Islet of Langerhans (tissue), 1 donor: ENCODE measurements at regions not wholly inside any gene's neighbourhood (a gene's known extent, or its start where the extent isn't known, plus 50 kb on each side); places are given as distances from the start of the nearest gene placed in this dataset.

ENCODE experiments used
- FAIRE-seq: peaks from one replicate; lab custom pipeline; 2011; peaks lifted over from hg19 to GRCh38; lab: Jason Lieb, UNC

DNA sequence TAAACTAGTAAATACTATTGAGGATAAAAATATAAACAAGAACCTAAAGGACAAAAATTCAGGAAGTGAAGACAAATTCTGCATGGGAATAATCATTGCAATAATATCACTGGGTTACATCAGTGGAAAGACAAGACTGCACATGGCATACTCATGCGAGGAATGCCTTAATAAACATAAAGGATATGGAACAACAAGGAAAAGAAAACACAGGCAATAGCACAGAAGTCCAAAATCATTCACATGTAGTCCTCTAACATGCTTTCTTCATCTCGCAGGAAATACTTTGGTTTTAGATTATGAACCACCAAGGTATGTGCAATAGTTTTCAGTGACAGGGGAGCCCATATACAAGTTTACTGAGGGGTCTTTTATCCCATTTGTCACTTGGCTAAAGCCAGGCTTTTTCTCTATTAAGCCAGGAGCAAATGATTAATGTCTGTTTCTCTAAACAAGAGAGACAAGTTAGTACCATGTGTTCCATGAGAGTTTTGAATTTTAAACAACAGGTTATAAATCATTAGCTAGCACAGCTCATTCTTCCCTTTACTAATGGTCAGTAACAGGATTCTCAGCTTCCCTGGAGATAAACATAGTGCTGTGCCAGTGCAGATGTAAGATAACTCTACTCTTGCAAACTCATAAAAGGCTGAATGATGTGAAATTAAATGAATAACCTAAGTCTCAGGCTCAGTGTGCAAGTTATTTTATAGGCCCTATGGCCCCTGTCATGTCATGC is 353.6 kb upstream of the FSIP2 start:
- no peak for FAIRE-seq

DNA sequence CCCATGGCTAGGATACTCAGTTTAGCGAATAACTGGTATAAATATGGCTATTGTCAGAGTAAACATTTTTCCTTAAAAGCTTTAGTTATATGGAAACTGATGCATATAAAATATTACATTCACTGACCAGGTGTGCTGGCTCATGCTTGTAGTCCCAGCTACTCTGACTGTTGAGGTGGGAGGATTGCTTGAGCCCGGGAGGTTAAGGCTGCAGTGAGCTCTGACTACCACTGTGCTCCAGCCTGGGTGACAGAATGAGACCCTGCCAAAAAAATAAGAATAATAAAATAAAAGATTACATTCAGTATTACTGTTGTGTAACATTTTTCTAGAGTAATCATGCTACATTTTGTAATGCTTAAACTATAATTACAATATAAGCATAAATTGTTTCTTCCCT is 350.4 kb upstream of the FSIP2 start:
- FAIRE-seq = no peak

DNA sequence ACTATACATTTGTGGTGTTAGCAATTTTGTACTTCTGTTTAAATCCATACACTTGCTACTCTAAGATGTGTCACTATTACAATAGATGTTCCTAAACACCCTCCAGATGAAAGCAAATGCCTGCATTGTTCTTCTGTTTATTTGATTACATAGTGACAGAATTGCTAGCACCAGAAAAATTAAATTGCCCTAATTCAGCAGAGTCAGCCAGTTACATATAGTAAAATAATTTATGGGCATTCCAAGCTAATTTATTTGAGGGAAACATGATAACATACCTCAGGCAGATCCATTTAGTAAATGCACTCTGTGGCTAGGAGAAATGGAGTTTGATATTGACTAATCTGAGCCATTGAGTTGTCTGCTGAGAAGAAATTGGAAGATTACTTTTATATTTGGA is 347.1 kb upstream of the FSIP2 start:
- FAIRE-seq = no peak

DNA sequence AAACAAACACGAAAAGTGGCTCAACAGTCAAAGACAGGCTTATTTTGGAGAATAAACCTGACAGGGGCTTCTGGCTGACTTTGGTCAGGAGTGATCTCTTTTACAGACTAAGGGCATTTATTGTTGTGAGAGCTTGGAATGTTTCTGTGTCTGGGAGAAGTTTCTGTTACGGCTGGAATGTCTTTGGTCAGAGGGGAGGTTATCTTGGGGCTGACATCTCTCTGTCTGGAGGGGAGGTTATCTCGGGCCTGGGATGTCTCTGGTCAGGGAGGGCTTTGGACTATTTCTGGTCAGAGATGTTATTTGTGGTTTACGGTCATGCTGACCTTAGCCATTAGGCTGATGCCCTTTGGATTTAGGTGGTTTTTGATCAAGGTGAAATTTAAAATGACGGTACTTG is 345.5 kb upstream of the FSIP2 start:
- no peak for FAIRE-seq

DNA sequence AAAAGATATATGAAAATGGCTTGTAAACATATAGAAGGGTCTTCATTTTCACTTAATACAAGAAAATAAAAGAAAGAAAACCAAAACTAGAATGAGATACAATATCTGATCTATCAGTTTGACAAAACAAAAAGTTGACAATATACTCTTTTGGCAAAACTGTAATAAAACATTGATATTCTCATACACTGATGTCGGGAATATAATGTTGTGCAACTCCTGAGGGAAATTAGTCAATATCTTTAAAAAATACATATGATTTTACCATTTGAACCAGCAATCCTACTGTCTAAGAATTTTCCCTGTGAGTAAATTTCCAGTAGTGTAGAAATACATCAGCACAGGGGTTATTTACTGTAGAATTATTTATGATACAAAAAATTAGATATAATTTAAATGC is 336.1 kb upstream of the FSIP2 start:
- FAIRE-seq = no peak

DNA sequence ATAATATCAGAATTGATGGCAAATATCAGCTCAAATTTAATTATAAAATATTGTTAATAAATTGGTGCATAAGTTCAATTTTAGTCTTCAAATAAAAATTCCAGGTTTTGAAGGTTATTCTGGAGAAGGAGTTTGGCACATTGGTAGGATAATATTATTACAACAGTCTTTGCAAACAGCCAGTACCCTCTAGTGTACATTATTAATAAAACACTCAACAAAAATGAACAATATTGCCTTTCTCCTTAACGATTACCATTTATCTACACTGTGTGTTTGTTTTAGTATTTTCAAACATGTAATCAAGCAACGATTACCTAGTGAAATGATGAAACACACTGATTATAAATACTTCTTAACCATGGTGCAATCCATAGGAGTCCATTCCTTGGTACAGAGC is 334.0 kb upstream of the FSIP2 start:
- FAIRE-seq = peak; percentile 9

DNA sequence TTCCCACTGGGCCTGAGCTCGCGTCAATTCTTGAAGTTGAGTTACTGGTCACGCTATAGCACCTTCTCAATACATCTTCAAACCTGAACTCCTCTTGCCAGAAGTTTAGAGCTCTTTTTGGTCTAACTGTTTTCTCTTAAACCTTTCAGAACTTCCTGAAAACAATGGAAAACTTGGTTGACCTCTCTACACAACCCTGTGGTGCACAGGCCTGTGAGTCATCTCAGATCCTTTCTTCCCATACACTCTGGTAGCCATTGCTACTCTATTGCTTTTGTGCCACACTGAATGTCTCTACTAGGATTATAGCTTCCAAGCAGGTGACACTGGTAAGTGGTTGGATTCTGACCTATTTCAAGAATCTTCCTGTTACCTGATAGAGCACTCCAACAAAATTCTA is 321.5 kb upstream of the FSIP2 start:
- FAIRE-seq = no peak

DNA sequence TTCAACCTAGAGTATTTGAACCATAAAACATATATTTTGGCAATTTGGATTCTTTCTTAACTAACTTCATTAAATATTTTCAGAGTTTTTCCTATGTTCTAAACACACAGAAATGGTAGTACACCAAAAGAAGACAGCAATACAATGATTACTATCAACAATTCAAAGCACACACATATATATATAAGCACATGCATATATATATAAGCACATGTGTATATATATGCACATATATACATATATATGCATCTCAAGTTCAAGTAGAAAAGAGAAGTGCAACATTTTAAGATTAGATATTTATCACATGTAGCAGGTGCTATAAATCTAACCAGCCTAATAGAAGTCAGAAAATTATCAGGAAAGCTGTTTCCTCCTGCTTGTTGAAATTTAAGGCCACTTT is 320.9 kb upstream of the FSIP2 start:
- no peak for FAIRE-seq

DNA sequence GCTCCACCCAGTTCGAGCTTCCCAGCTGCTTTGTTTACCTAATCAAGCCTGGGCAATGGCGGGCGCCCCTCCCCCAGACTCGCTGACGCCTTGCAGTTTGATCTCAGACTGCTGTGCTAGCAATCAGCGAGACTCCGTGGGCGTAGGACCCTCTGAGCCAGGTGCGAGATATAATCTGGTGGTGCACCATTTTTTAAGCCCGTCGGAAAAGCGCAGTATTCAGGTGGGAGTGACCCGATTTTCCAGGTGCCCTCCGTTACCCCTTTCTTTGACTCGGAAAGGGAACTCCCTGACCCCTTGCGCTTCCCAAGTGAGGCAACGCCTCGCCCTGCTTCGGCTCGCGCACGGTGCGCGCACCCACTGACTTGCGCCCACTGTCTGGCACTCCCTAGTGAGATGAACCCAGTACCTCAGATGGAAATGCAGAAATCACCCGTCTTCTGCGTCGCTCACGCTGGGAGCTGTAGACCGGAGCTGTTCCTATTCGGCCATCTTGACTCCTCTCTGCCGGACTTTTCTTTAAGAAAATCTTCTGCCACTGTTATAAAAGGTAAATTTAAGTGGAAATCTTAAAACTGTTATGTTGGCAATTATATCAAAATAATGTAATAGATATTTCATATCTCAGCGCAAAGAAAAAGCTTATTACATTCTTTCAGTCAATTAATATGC is 313.5 kb upstream of the FSIP2 start:
- peak; percentile 5 for FAIRE-seq

DNA sequence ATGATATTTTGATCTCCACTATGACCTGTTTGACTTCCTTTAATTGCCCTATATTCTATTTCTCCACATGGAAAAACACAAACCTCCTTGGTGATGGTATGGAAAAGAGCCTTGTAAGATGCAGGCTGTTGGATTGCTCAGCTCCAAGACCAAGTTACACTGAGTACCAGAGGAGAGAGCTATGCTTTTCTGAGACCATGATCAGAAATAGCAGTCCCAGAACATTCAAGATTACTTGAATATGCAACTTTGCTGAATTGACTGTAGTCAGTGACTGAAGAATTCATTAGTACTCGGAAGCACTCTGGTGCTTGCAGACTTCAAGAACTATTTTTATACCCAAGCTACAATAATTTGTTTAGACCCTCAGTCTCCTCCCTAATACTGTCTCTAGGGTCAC is 310.6 kb upstream of the FSIP2 start:
- FAIRE-seq = no peak

DNA sequence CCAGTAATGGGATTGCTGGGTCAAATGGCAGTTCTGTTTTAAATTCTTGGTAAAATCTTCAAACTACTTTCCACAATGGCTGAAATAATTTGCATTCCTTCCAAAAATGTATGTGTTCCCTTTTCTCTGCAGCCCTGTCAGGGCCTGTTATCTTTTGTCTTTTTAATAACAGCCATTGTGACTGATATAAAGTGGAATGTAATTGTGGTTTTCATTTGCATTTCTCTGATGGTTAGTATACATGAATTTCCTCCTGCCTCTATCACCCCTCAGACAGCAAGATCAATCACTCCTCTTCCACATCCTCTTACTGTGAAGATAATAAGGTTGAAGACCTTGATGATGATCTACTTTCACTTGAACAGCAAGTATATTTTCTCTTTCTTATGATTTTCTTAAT is 304.8 kb upstream of the FSIP2 start:
- FAIRE-seq = no peak

DNA sequence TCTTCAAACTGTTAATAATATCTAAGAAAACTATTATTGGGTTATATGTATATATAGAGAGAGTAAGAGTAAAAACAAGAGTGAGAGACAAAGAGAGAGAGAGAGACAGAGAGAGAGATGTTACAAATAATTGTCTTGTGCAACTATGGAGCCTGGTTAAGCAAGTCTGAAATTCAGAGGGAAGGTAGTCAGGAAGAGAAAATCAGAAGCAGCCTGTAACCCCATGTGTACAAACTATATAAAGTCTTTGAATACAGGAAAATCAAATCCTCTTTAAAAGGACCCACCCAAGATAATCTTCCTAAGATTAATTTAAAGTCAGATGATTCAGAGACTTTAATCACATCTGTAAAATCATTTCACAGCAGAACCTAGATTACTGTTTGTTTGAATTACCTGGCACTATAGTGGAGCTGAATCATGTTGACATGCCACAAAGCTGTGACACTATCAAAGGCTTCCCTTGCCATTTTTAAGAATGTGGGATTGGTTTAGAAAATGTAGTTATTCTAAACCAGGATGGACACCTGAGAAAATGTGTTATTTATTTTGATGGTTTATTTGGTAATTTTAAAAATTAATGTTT is 301.7 kb upstream of the FSIP2 start:
- FAIRE-seq = no peak

DNA sequence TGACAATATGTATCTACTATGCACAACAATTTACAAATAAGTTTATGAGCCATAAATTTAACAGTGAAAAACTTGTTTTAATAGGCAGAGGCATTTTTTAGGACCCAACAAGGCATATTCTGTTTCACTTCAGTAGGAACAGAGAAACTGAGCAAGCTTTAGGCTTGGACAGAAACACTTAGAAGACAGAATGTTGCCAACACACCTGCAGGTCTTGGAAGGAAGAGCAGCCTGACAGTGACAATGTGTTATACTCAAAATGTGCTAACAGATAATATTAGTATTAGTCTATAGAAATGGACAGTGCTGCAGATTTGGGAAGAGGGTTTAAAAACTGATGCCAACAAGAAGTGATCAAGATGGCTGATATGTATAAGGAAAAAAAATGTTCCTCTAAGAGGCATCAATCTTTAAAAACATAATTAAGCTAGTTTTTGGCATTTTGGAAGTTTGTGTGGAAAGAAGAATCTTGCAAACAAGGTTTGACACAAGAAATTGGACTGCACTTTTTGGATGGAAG is 297.1 kb upstream of the FSIP2 start:
- no peak for FAIRE-seq

DNA sequence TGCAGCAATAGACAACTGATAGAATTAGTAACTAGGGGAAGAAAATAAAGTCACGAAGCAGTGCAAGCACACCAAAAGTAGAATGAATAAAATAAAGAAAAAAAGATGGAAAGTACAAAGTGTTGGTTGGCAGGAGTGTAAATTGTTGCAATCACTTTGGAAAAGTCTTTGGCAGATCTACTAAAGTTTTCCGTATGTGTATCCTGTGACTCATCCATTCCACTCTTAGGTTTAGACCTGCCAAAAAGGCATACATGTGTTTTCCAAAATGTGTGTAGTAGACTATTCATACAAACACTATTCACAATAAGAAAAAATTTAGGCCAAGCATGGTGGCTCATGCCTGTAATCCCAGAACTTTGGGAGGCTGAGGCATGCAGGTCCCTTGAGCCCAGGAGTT is 282.1 kb upstream of the FSIP2 start:
- no peak for FAIRE-seq

DNA sequence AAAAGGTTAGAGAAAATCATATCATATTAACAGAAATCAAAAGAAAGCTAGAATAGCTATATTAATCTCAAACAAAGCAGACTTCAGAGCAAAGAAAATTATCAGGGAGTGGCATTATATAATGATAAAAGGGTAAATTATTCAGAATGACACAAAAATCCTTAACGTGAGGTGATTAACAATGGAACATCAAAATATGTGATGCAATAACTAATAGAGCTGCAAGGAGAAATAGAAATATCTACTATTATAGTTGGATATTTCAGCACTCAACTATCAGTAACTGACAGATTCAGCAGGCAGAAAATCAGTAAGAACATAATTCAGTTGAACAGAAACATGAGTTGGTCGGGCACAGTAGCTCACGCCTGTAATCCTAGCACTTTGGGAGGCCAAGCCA is 275.1 kb upstream of the FSIP2 start:
- no peak for FAIRE-seq

DNA sequence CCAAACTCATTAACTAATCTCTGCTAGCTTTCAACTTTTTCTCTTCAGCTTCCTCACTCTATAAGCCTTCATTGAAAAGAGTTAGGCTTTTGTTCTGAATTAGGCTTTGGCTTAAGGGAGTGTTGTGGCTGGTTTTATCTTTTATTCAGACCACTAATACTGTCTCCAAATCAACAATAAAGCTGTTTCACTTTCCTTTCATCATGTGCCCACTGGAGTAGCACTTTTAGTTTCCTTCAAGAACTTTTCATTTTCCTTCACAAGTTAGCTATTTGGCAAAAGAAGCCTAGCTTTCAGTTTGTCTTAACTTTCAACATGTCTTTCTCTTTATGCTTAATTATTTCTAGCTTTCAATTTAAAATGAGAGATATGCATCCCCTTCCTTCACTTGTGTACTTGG is 271.7 kb upstream of the FSIP2 start:
- FAIRE-seq = no peak

DNA sequence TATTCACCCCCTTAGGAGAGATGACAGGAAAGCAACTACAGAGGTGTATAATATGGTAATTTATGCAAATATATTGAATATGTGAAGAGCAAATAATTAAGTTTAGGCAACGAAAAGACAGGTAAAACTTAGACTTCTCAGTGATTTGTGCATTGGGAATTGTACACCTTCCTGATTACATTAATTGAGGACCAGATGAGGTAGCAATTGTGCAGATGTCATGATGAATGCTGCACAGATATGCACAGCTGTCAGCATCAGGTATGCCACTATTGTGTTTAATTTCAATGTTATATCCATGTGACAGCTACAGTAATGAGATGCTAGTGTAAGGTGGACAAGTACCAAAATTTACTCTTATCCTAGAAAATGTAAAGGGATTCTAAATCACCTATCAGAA is 267.2 kb upstream of the FSIP2 start:
- FAIRE-seq = no peak

DNA sequence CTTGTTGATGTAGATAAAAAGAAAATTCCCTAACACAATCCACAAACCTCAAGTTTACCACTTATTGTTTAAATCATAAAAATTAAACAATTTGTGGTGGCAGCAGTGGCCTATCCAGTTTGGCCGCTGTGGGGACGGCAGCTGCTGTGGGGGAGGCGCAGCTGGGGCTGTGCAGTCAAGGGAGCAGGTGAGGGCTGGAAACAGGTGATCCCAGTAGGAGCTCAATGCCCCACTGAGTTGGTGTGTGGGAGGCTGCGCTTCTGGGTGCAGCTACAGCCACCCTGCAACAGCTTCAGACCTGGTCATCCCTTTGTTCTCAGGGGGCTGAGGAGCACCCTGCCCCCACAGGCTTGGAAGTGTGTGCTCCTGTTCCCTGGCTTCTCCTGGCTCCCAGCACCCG is 266.0 kb upstream of the FSIP2 start:
- no peak for FAIRE-seq

DNA sequence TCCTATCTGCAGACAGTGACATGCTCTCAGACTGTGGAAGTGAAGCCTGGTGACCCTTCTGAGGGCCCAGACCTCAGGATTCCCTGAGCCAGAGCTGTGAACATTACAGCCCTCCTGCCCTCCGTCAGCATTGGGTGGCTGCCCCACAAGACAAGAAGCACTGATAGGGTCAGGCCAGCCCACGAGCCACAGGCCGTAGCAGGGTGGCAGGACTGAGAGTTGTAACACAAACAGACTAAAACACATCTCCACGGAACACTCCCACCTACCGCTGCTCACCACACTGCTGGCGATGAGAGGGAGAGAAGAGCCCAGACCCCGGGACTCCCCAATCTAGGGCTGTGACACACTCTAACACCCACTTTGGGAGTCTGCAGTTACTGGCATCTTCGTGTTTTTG is 264.8 kb upstream of the FSIP2 start:
- FAIRE-seq = no peak

DNA sequence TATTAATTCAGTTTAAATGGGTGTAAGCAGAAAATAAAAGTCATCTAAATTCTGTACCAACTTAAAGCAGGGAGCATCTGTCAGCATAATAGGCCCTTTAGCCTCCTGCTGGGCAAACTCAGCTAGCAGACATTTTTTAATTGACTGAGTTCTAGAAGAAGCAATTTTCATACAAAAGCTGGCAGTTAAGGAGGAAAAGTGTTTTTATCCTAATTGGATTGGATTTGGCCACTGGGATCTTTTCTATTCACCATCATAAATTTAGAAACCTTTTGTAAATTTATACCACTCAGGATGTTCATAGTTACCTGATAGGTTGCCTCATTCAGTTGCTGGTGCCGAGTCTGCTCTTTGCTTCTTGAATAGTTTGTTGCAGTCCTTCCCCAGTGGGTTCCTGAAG is 262.7 kb upstream of the FSIP2 start:
- no peak for FAIRE-seq

DNA sequence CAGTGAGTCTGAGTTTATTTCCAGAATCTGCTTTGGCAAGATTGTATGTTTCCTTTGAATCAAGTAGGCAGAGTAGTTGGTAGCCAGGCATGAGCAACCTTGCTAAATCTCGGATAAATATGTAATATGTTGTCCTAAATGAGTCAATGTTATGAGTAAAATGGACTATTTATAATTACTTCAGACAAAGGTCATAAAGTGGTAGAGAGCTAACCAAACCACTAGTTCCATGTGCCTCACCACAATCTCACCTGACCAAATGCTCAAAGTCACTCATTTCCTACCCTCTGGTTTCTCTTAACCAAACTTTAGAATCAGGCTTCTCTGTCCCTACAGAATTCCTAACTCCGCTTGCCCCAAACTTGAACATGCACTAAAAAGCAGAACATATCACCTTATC is 261.2 kb upstream of the FSIP2 start:
- FAIRE-seq = no peak

DNA sequence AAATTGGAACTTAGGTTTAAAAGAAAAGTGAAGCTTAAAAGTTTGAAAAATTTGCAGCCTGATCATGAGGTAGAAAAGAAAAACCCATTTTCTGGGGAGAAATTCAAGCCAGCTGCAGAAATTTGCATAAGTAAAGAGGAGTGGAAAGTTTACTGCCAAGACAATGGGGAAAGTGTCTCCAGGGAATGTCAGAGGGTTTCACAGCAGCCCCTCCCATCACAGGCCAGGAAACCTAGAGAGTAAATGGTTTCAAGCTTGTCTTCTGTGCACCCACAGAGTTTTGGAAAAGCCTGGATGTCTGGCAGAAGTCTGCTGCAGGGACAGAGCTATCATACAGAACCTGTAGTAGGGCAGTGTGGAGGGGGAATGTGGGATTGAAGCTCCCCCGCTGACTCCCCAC is 254.0 kb upstream of the FSIP2 start:
- no peak for FAIRE-seq

DNA sequence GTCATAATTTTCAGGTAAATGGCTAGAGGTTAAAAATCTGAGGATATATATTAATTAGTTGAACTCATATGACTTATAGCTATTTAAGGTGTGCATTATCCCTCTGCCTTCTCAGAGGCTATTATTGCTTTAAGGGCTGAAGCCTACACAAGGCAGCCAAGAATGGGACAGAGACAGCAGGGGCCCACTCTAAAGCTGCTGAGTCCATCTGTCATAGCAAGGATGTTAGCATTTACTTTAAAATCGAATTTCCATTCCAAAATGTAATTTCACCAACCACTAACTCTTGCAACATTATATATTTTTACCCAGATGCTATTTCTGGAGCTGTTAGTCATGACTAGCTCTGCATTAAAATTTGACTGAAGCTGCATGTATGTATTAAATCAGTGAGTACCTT is 236.3 kb upstream of the FSIP2 start:
- FAIRE-seq = no peak

DNA sequence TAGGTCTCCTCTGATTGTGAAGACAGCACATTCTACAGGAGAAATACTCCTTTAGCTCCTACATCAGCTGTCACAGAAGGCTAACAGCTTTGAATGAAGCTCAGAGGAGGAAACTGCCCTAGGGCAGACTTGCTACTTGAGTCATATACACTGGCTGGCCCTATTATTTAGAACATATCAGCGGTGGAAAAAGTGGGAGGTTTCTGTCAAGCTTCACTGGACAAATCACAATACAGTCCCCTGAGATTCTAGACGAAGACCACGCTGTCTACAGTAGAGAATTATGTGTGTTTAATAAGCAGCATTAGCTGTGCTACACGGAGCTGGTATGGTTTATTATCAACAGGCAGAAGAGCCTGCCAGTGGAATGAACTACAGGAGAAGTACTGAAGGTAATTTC is 230.9 kb upstream of the FSIP2 start:
- FAIRE-seq = no peak
